ENCODE measurements at regions not wholly inside any gene's neighbourhood (a gene's known extent, or its start where the extent isn't known, plus 50 kb on each side); places are given as distances from the start of the nearest gene placed in this dataset.

DNA sequence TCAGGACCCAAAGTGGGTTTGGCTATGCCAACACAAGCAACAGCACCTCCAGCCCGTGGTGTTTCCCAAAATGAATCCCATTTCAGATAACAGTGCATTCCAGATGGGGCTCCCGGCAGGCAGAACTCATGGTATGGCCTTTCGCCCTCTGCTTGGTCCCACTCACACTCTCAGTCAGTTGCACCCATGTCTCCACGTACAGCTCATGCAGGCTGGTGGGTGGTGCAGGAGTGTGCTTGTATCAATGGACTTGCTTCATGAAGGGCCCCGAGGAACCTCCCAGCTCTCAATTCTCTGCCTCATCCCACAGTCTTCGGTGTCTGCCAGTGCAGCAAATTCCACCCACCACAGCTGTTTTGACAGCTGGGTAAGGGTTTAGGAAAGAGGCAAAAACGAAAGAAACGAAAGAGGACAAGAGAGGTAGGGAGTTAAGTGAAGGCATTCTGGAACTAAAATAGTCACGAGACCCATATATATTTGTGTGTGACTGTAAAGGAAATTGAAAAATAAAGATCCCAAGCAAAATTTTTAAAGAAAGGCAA is 278.1 kb downstream of the DCDC2C start:
- Histone ChIP-seq H3K4me3 (no peak overlapping the region), H3K36me3 (no peaks in the 10 kb centered on the region), H3K9me3 (no peaks in the 10 kb centered on the region), H3K27ac (no peak overlapping the region), H3K4me1 (no peaks in the 10 kb centered on the region), H3K27me3 (no peaks in the 10 kb centered on the region)
- TF ChIP-seq, protein P1, sequence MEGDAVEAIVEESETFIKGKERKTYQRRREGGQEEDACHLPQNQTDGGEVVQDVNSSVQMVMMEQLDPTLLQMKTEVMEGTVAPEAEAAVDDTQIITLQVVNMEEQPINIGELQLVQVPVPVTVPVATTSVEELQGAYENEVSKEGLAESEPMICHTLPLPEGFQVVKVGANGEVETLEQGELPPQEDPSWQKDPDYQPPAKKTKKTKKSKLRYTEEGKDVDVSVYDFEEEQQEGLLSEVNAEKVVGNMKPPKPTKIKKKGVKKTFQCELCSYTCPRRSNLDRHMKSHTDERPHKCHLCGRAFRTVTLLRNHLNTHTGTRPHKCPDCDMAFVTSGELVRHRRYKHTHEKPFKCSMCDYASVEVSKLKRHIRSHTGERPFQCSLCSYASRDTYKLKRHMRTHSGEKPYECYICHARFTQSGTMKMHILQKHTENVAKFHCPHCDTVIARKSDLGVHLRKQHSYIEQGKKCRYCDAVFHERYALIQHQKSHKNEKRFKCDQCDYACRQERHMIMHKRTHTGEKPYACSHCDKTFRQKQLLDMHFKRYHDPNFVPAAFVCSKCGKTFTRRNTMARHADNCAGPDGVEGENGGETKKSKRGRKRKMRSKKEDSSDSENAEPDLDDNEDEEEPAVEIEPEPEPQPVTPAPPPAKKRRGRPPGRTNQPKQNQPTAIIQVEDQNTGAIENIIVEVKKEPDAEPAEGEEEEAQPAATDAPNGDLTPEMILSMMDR (IDR thresholded peaks at IDR 0.05): no peak
- intact Hi-C loops (cut with DNase I): no loop called here
- no peak for DNase-seq
- no peak for ATAC-seq
- FAIRE-seq: no peak
- 66 to 76% methylated on average over 9 of the region's 9 CpGs for WGBS, 2 donors

DNA sequence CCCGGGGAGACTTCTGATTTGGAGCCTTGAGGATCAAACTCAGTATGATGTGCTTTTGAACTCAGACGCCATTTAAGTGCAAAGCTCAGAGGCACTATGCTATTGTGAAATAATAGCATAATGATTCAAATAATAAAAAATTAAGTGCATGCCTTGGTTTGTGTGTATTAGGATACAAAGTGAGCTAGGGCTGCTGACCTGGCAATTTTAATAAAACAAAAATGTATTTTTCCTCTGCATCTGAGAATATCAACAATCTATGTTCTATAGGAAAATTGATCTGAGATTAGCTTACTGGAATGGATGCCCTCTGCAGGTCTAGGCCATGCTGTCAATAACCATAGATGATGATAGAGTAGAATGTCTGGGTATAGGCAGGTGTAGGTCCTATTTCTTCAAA is 278.8 kb downstream of the DCDC2C start:
- DNase-seq: no peak
- H3K36me3 ChIP-seq: no peaks in the 10 kb centered on the region
- no peak for ATAC-seq
- H3K27me3 ChIP-seq: no peaks in the 10 kb centered on the region
- H3K27ac ChIP-seq: no peak overlapping the region
- TF ChIP-seq, protein P1 (IDR thresholded peaks at IDR 0.05): no peak
- no peaks in the 10 kb centered on the region for H3K9me3 ChIP-seq
- no peak for FAIRE-seq
- no peak overlapping the region for H3K4me3 ChIP-seq
- intact Hi-C loops (cut with DNase I): no loop called here
- no peaks in the 10 kb centered on the region for H3K4me1 ChIP-seq
- WGBS, 2 donors: 64 to 79% methylated on average over 2 of the region's 2 CpGs

DNA sequence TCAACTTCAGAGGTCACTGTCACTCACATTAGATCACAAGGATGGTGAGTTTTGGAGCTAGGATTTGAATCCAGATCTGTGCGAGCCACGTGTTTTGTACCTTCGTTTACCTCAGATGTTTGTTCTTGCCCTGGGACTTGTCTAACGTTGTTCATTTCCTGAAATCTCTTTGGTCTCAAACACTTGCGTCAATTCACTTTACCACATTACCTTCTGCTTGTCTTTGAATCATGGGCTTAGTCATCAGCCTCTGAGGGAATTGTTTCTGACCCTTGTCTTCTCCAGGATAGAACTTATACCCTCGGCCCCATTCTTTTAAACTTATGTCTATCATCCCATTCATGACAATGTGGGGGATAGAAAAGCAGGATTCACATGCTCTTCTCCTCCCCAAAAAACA is 282.7 kb downstream of the DCDC2C start:
- DNase-seq (no peak), FAIRE-seq (no peak), ATAC-seq (no peak)
- H3K27ac ChIP-seq: no peak overlapping the region
- H3K4me1 ChIP-seq: no peaks in the 10 kb centered on the region
- 46% methylated on average over 6 of the region's 6 CpGs for WGBS, 2 donors
- no peaks in the 10 kb centered on the region for H3K36me3 ChIP-seq
- TF ChIP-seq, protein P1 (IDR thresholded peaks at IDR 0.05): no peak
- intact Hi-C loops (cut with DNase I): no loop called here
- no peak overlapping the region for H3K4me3 ChIP-seq
- H3K27me3 ChIP-seq: peaks cover 0 to 5% (median 0%) of the 10 kb centered on the region in 4 donors
- no peaks in the 10 kb centered on the region for H3K9me3 ChIP-seq

DNA sequence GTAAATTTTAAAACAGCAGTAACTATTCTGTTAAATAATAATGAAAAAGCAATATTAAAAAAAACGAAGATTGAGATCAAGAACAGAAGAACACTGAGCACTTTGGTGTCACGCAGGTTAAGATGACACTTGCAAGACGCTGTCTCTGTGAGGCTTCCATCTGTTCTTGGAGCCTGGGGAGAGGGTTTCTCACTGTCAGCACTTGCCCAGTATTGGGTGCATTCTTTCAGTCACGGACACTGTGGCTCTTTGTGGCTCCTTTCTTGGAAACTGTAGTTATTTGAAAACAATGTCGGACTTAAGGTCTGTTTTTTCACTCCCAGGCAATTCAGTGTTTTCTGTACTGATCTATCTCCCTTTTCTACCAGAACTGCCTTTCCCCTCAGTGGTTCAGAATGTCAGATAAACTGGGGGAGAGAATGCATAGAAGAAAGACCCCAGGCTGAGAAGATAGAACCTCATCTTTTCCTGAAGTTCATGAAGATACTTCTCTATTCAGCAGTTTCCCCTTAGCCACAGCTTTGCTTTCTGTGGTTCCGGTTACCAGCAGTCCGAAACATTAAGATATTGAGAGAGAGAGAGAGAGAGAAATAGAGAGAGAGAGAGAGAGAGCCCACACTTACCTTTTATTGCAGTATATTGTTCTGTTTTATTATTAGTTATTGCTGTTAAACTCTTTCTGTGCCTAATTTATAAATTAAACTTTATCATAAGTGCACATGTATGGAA is 283.3 kb downstream of the DCDC2C start:
- peaks cover 0 to 5% (median 0%) of the 10 kb centered on the region in 4 donors for H3K27me3 ChIP-seq
- H3K36me3 ChIP-seq: no peaks in the 10 kb centered on the region
- no peak overlapping the region for H3K27ac ChIP-seq
- H3K9me3 ChIP-seq: no peaks in the 10 kb centered on the region
- TF ChIP-seq, protein P1 (IDR thresholded peaks at IDR 0.05): no peak
- H3K4me1 ChIP-seq: no peaks in the 10 kb centered on the region
- intact Hi-C loops (cut with DNase I): no loop called here
- 26 to 36% methylated on average over 7 of the region's 7 CpGs for WGBS, 2 donors
- FAIRE-seq (no peak), ATAC-seq (no peak), DNase-seq (no peak)
- H3K4me3 ChIP-seq: no peak overlapping the region

DNA sequence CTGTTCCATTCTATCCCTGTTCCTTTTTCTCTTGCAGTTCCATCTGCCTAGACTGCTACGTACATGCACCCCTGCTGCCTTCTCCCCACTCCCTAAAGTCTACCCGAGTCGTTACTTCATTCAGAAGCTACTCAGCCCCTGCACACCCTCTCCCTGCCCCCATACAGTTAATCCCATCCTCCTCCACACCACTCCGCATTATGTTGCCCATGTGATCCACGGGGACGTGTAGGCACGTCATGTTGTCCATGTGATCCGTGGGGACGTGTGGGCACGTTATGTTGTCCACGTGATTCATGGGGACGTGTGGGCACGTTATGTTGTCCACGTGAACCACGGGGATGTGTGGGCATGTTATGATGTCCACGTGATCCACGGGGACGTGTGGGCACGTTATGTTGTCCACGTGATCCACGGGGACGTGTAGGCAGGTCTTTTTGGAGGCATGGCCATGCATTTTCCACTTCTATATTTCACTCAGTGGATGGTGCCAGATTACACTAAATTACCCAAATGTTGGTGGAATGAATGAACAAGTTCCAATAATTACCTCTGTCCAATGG is 299.5 kb downstream of the DCDC2C start:
- no peak for ATAC-seq
- intact Hi-C loops (cut with DNase I): no loop called here
- Histone ChIP-seq H3K4me1 (no peaks in the 10 kb centered on the region), H3K36me3 (no peaks in the 10 kb centered on the region), H3K27ac (no peak overlapping the region), H3K27me3 (no peaks in the 10 kb centered on the region), H3K4me3 (no peak overlapping the region), H3K9me3 (no peaks in the 10 kb centered on the region)
- 65 to 75% methylated on average over 22 of the region's 22 CpGs for WGBS, 2 donors
- no peak for FAIRE-seq
- TF ChIP-seq, protein P1 (IDR thresholded peaks at IDR 0.05): no peak
- no peak for DNase-seq

Measured in pancreas (tissue), 10 donors.